ENCODE measurements at regions not wholly inside any gene's neighbourhood (a gene's known extent, or its start where the extent isn't known, plus 50 kb on each side); places are given as distances from the start of the nearest gene placed in this dataset.
A peak's percentile ranks its signal among the peaks of the same experiment; 100 is the strongest.

DNA sequence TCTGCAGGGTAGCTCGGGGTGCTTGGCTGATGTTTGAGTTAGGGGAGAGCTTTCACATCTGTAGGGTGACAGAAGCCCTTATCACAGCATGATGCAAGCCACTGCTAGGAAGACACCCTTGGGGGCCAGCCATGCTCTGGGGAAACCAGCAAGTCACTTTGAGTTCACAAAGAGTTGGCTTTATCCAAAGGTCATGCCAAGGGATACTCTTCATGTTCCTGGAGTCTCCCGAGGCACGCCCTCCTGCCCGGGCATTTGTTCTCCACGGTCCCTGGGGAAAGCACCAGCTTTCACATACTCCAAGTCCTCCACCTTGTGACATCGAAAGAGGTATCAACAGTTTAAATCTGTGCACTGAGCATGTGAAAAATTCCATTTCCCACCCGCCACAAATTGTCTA lies 227.7 kb downstream of the VAPA start:
- H3K9me3 ChIP-seq, result no peaks in the 10 kb centered on the region
- no peaks in the 10 kb centered on the region for H3K27me3 ChIP-seq
- H3K4me1 ChIP-seq, result peaks cover 0 to 38% of the 10 kb centered on the region in 2 donors
- no peaks in the 10 kb centered on the region for H3K36me3 ChIP-seq
- H3K4me3 ChIP-seq, result no peak overlapping the region
- H3K27ac ChIP-seq, result no peak overlapping the region
- no peak for DNase-seq (ENCODE audit: low spot score)
- no peak for TF ChIP-seq CTCF (IDR thresholded peaks at IDR 0.05)

DNA sequence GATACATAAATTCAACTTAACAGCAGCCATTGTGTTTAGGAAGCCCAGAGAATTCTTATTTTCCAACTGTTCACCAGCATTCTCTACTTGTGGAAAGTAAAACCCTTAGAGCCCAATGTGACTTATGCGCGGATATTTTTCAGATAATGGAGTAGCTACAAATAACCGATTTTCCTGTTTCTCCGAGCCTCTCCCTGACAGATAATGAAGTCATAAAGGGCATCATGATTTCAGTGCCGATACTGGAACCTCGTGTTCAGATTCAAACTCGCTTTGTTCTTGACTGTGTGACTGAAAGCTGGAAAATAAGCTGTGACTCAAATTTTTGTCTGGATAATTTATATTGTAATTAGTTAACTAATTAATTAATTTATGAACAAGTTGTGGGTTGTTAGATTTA lies 228.2 kb downstream of the VAPA start:
- Histone ChIP-seq H3K36me3 (no peaks in the 10 kb centered on the region), H3K27me3 (no peaks in the 10 kb centered on the region), H3K27ac (no peak overlapping the region), H3K4me1 (peaks cover 0 to 38% of the 10 kb centered on the region in 2 donors), H3K4me3 (no peak overlapping the region), H3K9me3 (no peaks in the 10 kb centered on the region)
- no peak for TF ChIP-seq CTCF (IDR thresholded peaks at IDR 0.05)
- peak; percentile 26 for DNase-seq (ENCODE audit: low spot score)

DNA sequence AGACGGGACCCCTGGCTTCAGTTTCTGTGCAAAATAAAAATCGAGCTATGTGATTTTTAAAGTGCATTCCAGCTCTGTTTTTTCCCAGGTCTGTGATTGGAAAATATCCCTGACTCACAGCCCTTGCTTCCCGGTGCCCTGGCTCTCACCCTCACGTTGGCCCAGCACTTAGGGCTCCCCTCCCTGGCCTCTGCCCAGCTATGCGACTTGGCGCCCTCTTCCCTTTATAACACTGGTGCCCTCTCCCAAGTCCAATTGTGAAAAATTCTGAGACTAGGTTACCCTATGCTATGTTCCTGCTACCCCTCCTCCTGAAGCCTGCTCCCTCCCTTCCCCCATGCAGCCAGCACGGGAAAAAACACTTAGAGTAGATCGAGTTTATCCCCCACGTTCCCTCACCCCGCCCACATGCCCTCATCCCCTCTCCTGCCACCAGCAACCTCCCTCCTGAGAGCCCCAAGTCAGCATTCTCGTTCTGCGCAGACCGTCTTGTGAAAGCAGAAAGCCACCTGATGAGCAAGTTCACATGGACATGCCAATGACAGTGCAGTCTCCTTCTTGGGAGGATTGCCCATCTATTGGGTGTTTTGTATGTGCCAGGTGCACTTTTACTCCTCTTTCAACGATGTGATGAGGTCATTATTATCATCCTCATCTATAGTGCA lies 228.8 kb downstream of the VAPA start:
- Histone ChIP-seq H3K27me3 (no peaks in the 10 kb centered on the region), H3K4me3 (no peak overlapping the region), H3K27ac (no peak overlapping the region), H3K4me1 (peaks cover 0 to 38% of the 10 kb centered on the region in 2 donors), H3K36me3 (no peaks in the 10 kb centered on the region), H3K9me3 (no peaks in the 10 kb centered on the region)
- TF ChIP-seq CTCF (IDR thresholded peaks at IDR 0.05), result no peak
- peak; percentile 60 for DNase-seq (ENCODE audit: low spot score)

DNA sequence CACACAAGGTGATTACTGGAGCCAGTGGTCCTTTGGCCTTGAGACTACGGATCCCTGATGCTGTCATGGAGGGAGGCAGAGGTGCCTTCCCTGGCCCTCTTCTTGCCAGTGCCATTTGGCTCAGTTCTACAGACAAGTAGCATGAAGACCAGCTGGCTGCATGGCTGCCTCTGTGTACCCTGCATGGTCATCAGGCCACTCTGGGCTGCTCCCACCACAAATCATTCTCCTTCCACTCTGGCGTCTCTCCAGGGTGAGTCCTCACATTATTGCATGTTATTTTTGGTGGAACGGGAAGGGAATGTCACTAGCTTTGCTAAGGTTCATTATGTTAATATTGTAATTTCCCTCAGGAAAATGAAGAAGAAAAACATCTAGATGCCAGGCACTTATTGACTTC lies 229.8 kb downstream of the VAPA start:
- no peak overlapping the region for H3K4me3 ChIP-seq
- no peaks in the 10 kb centered on the region for H3K36me3 ChIP-seq
- H3K9me3 ChIP-seq, result no peaks in the 10 kb centered on the region
- peaks cover 0 to 38% of the 10 kb centered on the region in 2 donors for H3K4me1 ChIP-seq
- no peak for TF ChIP-seq CTCF (IDR thresholded peaks at IDR 0.05)
- peak; percentile 57 for DNase-seq (ENCODE audit: low spot score)
- H3K27me3 ChIP-seq, result no peaks in the 10 kb centered on the region
- no peak overlapping the region for H3K27ac ChIP-seq

DNA sequence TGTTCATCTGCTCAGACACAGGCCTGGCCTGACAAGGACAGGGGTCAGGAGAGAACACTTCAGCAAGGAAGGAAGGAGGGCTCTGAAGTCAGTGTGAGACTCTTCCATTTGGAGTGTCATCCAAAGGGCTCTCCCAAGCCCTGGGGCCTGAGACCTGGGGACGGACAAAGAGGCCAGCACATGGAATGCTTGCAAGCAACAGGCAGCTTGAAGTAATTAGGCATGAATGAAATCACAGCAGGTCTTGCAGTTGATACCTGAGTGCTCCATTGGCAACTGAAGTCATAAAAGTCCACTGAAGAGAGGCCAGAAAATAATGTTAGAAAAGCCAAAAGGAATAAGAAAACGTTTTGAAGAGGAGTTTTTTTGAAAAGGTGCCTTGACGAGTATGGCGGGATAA lies 231.7 kb downstream of the VAPA start:
- no peaks in the 10 kb centered on the region for H3K27me3 ChIP-seq
- H3K36me3 ChIP-seq, result no peaks in the 10 kb centered on the region
- TF ChIP-seq CTCF (IDR thresholded peaks at IDR 0.05), result no peak
- no peak overlapping the region for H3K4me3 ChIP-seq
- DNase-seq (ENCODE audit: low spot score), result no peak
- no peaks in the 10 kb centered on the region for H3K9me3 ChIP-seq
- no peak overlapping the region for H3K27ac ChIP-seq
- peaks cover 0 to 31% of the 10 kb centered on the region in 2 donors for H3K4me1 ChIP-seq

GRCh38 chr18:10147226-10147625 lies 233.4 kb downstream of the VAPA start:
- H3K27me3 ChIP-seq, result no peaks in the 10 kb centered on the region
- H3K27ac ChIP-seq, result no peak overlapping the region
- H3K4me1 ChIP-seq, result peaks cover 0 to 19% of the 10 kb centered on the region in 2 donors
- no peaks in the 10 kb centered on the region for H3K9me3 ChIP-seq
- H3K4me3 ChIP-seq, result no peak overlapping the region
- DNase-seq (ENCODE audit: low spot score), result no peak
- no peak for TF ChIP-seq CTCF (IDR thresholded peaks at IDR 0.05)
- H3K36me3 ChIP-seq, result no peaks in the 10 kb centered on the region
